IMR-90 (cell line): ENCODE measurements at regions not wholly inside any gene's neighbourhood (a gene's known extent, or its start where the extent isn't known, plus 50 kb on each side); places are given as distances from the start of the nearest gene placed in this dataset.

Experiments used
- BHLHE40 ChIP-seq: fragments of 150-350 bp; IDR thresholded peaks from 2 replicates; pipeline ENCODE4 v1.6.1; 2016; ENCODE audit warnings: mild to moderate bottlenecking, low read depth, low read length
- CEBPB ChIP-seq: IDR thresholded peaks from 2 replicates; pipeline ENCODE4 v1.6.1; 2012; ENCODE audit warnings: low read depth, low read length, improper control_type of control experiment
- CHD1 ChIP-seq: IDR thresholded peaks from 2 replicates; pipeline ENCODE4 v1.6.1; 2012; ENCODE audit warnings: low read depth, low read length, improper control_type of control experiment
- FOS ChIP-seq: fragments of 150-350 bp; IDR thresholded peaks from 2 replicates; pipeline ENCODE4 v1.6.1; 2016; ENCODE audit warnings: low read depth, low read length
- MAFK ChIP-seq: IDR thresholded peaks from 2 replicates; pipeline ENCODE4 v1.6.1; 2012; ENCODE audit warnings: low read depth, low read length, improper control_type of control experiment
- MAZ ChIP-seq: IDR thresholded peaks from 2 replicates; pipeline ENCODE4 v1.6.1; 2012; ENCODE audit warnings: low read depth, mild to moderate bottlenecking, low read length, improper control_type of control experiment, moderate library complexity, borderline replicate concordance
- MXI1 ChIP-seq: IDR thresholded peaks from 2 replicates; pipeline ENCODE4 v1.6.1; 2012; ENCODE audit warnings: low read depth, mild to moderate bottlenecking, low read length, moderate library complexity, borderline replicate concordance
- POLR2A ChIP-seq: IDR thresholded peaks from 2 replicates; pipeline ENCODE4 v1.6.1; 2012; ENCODE audit warnings: mild to moderate bottlenecking, low read depth, low read length
- RAD21 ChIP-seq: IDR thresholded peaks from 2 replicates; pipeline ENCODE4 v1.6.1; 2012; ENCODE audit warnings: low read length, improper control_type of control experiment
- SMC3 ChIP-seq: fragments of 150-350 bp; IDR thresholded peaks from 2 replicates; pipeline ENCODE4 v1.6.1; 2016; ENCODE audit warnings: low read depth, mild to moderate bottlenecking, antibody characterized with exemption, low read length, moderate library complexity
- TF ChIP-seq, protein P1 (sequence below): conservative IDR thresholded peaks from 2 replicates; pipeline ENCODE4 v1.5.1; 2012; ENCODE audit warnings: mild to moderate bottlenecking, low read depth, low read length, improper control_type of control experiment
- TF ChIP-seq, protein P2 (sequence below): fragments of 150-350 bp; IDR thresholded peaks from 2 replicates; pipeline ENCODE4 v1.6.1; 2017; ENCODE audit warnings: mild to moderate bottlenecking, antibody characterized with exemption, low read length, low read depth
- TF ChIP-seq, protein P3 (sequence below): fragments of 150-350 bp; IDR thresholded peaks from 2 replicates; pipeline ENCODE4 v1.6.1; 2016; ENCODE audit warnings: low read depth, mild to moderate bottlenecking, low read length, moderate library complexity, borderline replicate concordance

DNA sequence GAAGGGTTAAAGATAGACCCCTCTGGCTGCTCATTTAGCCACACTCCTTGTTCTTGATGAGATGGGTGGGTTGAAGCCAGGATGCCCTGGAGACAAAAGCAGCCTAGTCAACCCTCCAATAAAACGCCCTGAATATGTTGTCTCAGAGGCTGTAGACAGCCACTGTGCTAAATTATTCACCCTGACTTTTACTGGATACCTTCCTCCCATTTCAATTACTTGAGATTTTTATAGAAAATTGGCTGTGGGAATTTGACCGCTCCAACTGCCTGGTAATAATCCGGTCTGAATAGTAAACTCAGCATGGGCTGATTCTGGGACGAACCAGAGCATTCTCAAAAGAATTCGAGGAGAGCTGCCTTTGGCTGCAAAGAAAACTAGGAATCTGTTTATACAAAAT, 104.2 kb downstream of the SNX18 start:
- TF ChIP-seq, protein P1, sequence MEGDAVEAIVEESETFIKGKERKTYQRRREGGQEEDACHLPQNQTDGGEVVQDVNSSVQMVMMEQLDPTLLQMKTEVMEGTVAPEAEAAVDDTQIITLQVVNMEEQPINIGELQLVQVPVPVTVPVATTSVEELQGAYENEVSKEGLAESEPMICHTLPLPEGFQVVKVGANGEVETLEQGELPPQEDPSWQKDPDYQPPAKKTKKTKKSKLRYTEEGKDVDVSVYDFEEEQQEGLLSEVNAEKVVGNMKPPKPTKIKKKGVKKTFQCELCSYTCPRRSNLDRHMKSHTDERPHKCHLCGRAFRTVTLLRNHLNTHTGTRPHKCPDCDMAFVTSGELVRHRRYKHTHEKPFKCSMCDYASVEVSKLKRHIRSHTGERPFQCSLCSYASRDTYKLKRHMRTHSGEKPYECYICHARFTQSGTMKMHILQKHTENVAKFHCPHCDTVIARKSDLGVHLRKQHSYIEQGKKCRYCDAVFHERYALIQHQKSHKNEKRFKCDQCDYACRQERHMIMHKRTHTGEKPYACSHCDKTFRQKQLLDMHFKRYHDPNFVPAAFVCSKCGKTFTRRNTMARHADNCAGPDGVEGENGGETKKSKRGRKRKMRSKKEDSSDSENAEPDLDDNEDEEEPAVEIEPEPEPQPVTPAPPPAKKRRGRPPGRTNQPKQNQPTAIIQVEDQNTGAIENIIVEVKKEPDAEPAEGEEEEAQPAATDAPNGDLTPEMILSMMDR, result no peak
- no peak for TF ChIP-seq MAFK
- no peak for TF ChIP-seq RAD21
- TF ChIP-seq POLR2A, result no peak
- no peak for TF ChIP-seq CHD1
- no peak for TF ChIP-seq MXI1
- TF ChIP-seq FOS, result no peak
- TF ChIP-seq SMC3, result no peak
- TF ChIP-seq, protein P2, sequence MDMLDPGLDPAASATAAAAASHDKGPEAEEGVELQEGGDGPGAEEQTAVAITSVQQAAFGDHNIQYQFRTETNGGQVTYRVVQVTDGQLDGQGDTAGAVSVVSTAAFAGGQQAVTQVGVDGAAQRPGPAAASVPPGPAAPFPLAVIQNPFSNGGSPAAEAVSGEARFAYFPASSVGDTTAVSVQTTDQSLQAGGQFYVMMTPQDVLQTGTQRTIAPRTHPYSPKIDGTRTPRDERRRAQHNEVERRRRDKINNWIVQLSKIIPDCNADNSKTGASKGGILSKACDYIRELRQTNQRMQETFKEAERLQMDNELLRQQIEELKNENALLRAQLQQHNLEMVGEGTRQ, result no peak
- no peak for TF ChIP-seq BHLHE40
- TF ChIP-seq MAZ, result no peak
- TF ChIP-seq, protein P3, sequence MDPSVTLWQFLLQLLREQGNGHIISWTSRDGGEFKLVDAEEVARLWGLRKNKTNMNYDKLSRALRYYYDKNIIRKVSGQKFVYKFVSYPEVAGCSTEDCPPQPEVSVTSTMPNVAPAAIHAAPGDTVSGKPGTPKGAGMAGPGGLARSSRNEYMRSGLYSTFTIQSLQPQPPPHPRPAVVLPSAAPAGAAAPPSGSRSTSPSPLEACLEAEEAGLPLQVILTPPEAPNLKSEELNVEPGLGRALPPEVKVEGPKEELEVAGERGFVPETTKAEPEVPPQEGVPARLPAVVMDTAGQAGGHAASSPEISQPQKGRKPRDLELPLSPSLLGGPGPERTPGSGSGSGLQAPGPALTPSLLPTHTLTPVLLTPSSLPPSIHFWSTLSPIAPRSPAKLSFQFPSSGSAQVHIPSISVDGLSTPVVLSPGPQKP, result no peak
- TF ChIP-seq CEBPB, result no peak
